ENCODE measurements at regions not wholly inside any gene's neighbourhood (a gene's known extent, or its start where the extent isn't known, plus 50 kb on each side); places are given as distances from the start of the nearest gene placed in this dataset.

- Histone ChIP-seq H3K36me3 (replicated peaks; ENCODE audit: control insufficient read depth, insufficient read depth, low read length) (no peaks in the 10 kb centered on the region), H3K27me3 (ENCODE audit: control insufficient read depth, insufficient read depth, low read length) (no peaks in the 10 kb centered on the region), H3K4me3 (ENCODE audit: insufficient read depth, low read depth, low read length) (no peak overlapping the region)
- no peak for DNase-seq
These were observed 282.7 kb upstream of the CCDC179 start for GRCh38 chr11:23143022-23143421.

- Histone ChIP-seq H3K4me3 (ENCODE audit: insufficient read depth, low read depth, low read length) (no peak overlapping the region), H3K36me3 (replicated peaks; ENCODE audit: control insufficient read depth, insufficient read depth, low read length) (no peaks in the 10 kb centered on the region), H3K27me3 (ENCODE audit: control insufficient read depth, insufficient read depth, low read length) (no peaks in the 10 kb centered on the region)
- DNase-seq: no peak
These were observed 291.5 kb upstream of the CCDC179 start for GRCh38 chr11:23151819-23152218.

- Histone ChIP-seq H3K27me3 (ENCODE audit: control insufficient read depth, insufficient read depth, low read length) (no peaks in the 10 kb centered on the region), H3K36me3 (replicated peaks; ENCODE audit: control insufficient read depth, insufficient read depth, low read length) (no peaks in the 10 kb centered on the region), H3K4me3 (ENCODE audit: insufficient read depth, low read depth, low read length) (no peak overlapping the region)
- DNase-seq: no peak
These were observed 295.2 kb upstream of the CCDC179 start for GRCh38 chr11:23155503-23155902.

GRCh38 chr11:23164022-23164421 is 303.7 kb upstream of the CCDC179 start:
- Histone ChIP-seq H3K27me3 (ENCODE audit: control insufficient read depth, insufficient read depth, low read length) (no peaks in the 10 kb centered on the region), H3K4me3 (ENCODE audit: insufficient read depth, low read depth, low read length) (no peak overlapping the region), H3K36me3 (replicated peaks; ENCODE audit: control insufficient read depth, insufficient read depth, low read length) (no peaks in the 10 kb centered on the region)
- no peak for DNase-seq

GRCh38 chr11:23166376-23166775 is 306.1 kb upstream of the CCDC179 start:
- no peak overlapping the region for H3K4me3 ChIP-seq (ENCODE audit: insufficient read depth, low read depth, low read length)
- H3K36me3 ChIP-seq (replicated peaks; ENCODE audit: control insufficient read depth, insufficient read depth, low read length): no peaks in the 10 kb centered on the region
- no peak for DNase-seq
- no peaks in the 10 kb centered on the region for H3K27me3 ChIP-seq (ENCODE audit: control insufficient read depth, insufficient read depth, low read length)

GRCh38 chr11:23179609-23180008 is 319.3 kb upstream of the CCDC179 start:
- Histone ChIP-seq H3K36me3 (replicated peaks; ENCODE audit: control insufficient read depth, insufficient read depth, low read length) (no peaks in the 10 kb centered on the region), H3K27me3 (ENCODE audit: control insufficient read depth, insufficient read depth, low read length) (no peaks in the 10 kb centered on the region), H3K4me3 (ENCODE audit: insufficient read depth, low read depth, low read length) (no peak overlapping the region)
- DNase-seq: no peak

GRCh38 chr11:23181022-23181807 is 320.9 kb upstream of the CCDC179 start:
- DNase-seq: no peak
- H3K36me3 ChIP-seq (replicated peaks; ENCODE audit: control insufficient read depth, insufficient read depth, low read length): no peaks in the 10 kb centered on the region
- no peak overlapping the region for H3K4me3 ChIP-seq (ENCODE audit: insufficient read depth, low read depth, low read length)
- H3K27me3 ChIP-seq (ENCODE audit: control insufficient read depth, insufficient read depth, low read length): no peaks in the 10 kb centered on the region

- Histone ChIP-seq H3K4me3 (ENCODE audit: insufficient read depth, low read depth, low read length) (no peak overlapping the region), H3K36me3 (replicated peaks; ENCODE audit: control insufficient read depth, insufficient read depth, low read length) (no peaks in the 10 kb centered on the region), H3K27me3 (ENCODE audit: control insufficient read depth, insufficient read depth, low read length) (no peaks in the 10 kb centered on the region)
- no peak for DNase-seq
These were observed 332.0 kb upstream of the CCDC179 start for GRCh38 chr11:23192256-23192655.

- no peak for DNase-seq
- Histone ChIP-seq H3K27me3 (ENCODE audit: control insufficient read depth, insufficient read depth, low read length) (no peaks in the 10 kb centered on the region), H3K4me3 (ENCODE audit: insufficient read depth, low read depth, low read length) (no peak overlapping the region), H3K36me3 (replicated peaks; ENCODE audit: control insufficient read depth, insufficient read depth, low read length) (no peaks in the 10 kb centered on the region)
These were observed 341.8 kb upstream of the CCDC179 start for GRCh38 chr11:23201936-23202522.

- Histone ChIP-seq H3K27me3 (ENCODE audit: control insufficient read depth, insufficient read depth, low read length) (no peaks in the 10 kb centered on the region), H3K4me3 (ENCODE audit: insufficient read depth, low read depth, low read length) (no peak overlapping the region), H3K36me3 (replicated peaks; ENCODE audit: control insufficient read depth, insufficient read depth, low read length) (no peaks in the 10 kb centered on the region)
- no peak for DNase-seq
These were observed 342.3 kb upstream of the CCDC179 start for GRCh38 chr11:23202611-23203010.

- Histone ChIP-seq H3K36me3 (replicated peaks; ENCODE audit: control insufficient read depth, insufficient read depth, low read length) (no peaks in the 10 kb centered on the region), H3K27me3 (ENCODE audit: control insufficient read depth, insufficient read depth, low read length) (no peaks in the 10 kb centered on the region), H3K4me3 (ENCODE audit: insufficient read depth, low read depth, low read length) (no peak overlapping the region)
- DNase-seq: no peak
These were observed 345.0 kb upstream of the CCDC179 start for GRCh38 chr11:23205156-23205871.

- DNase-seq: no peak
- Histone ChIP-seq H3K27me3 (ENCODE audit: control insufficient read depth, insufficient read depth, low read length) (no peaks in the 10 kb centered on the region), H3K4me3 (ENCODE audit: insufficient read depth, low read depth, low read length) (no peak overlapping the region), H3K36me3 (replicated peaks; ENCODE audit: control insufficient read depth, insufficient read depth, low read length) (no peaks in the 10 kb centered on the region)
These were observed 346.6 kb upstream of the CCDC179 start for GRCh38 chr11:23206741-23207336.

GRCh38 chr11:23211221-23211620 is 350.9 kb upstream of the CCDC179 start:
- Histone ChIP-seq H3K27me3 (ENCODE audit: control insufficient read depth, insufficient read depth, low read length) (no peaks in the 10 kb centered on the region), H3K4me3 (ENCODE audit: insufficient read depth, low read depth, low read length) (no peak overlapping the region), H3K36me3 (replicated peaks; ENCODE audit: control insufficient read depth, insufficient read depth, low read length) (no peaks in the 10 kb centered on the region)
- no peak for DNase-seq

GRCh38 chr11:23212807-23213206 is 352.5 kb upstream of the CCDC179 start:
- Histone ChIP-seq H3K36me3 (replicated peaks; ENCODE audit: control insufficient read depth, insufficient read depth, low read length) (no peaks in the 10 kb centered on the region), H3K4me3 (ENCODE audit: insufficient read depth, low read depth, low read length) (no peak overlapping the region), H3K27me3 (ENCODE audit: control insufficient read depth, insufficient read depth, low read length) (no peaks in the 10 kb centered on the region)
- no peak for DNase-seq

GRCh38 chr11:23217072-23217471 is 356.8 kb upstream of the CCDC179 start:
- H3K4me3 ChIP-seq (ENCODE audit: insufficient read depth, low read depth, low read length): no peak overlapping the region
- no peaks in the 10 kb centered on the region for H3K27me3 ChIP-seq (ENCODE audit: control insufficient read depth, insufficient read depth, low read length)

More at GRCh38 chr11:23217072-23217471, 356.8 kb upstream of the CCDC179 start:
- H3K36me3 ChIP-seq (replicated peaks; ENCODE audit: control insufficient read depth, insufficient read depth, low read length): no peaks in the 10 kb centered on the region
- no peak for DNase-seq

Data from H7 (cell line).